Epidermal melanocyte (primary cell): ENCODE measurements at regions not wholly inside any gene's neighbourhood (a gene's known extent, or its start where the extent isn't known, plus 50 kb on each side); places are given as distances from the start of the nearest gene placed in this dataset.

Experiments
- DNase-seq: peaks from one replicate; pipeline ENCODE4 v3.0.0; 2011; ENCODE audit warnings: low spot score; ENCODE audit not compliant: insufficient read length

GRCh38 chr15:31815411-31816155, 214.7 kb upstream of the CHRNA7 start:
- no peak for DNase-seq

- no peak for DNase-seq
Observed at GRCh38 chr15:31822463-31822862, 207.9 kb upstream of the CHRNA7 start.

DNA sequence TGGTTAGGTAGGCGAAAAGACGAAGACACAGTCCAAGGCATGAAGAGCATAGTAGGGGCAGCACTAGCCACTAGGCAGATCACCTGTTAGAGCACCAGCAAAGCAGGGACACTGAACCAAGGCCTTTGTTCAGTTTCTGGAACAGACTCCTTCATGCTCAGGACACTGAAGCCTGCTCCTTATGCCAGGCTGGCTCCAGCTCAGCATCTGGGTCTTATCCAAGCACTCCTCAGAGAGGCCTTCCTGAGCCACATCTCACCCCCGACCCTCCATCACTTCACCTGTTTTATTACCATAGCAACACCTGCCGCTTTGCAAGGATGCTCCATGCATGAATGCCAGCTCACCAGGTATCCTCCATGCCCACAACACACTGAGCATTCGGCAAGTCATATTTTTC, 206.3 kb upstream of the CHRNA7 start:
- DNase-seq, result no peak

DNA sequence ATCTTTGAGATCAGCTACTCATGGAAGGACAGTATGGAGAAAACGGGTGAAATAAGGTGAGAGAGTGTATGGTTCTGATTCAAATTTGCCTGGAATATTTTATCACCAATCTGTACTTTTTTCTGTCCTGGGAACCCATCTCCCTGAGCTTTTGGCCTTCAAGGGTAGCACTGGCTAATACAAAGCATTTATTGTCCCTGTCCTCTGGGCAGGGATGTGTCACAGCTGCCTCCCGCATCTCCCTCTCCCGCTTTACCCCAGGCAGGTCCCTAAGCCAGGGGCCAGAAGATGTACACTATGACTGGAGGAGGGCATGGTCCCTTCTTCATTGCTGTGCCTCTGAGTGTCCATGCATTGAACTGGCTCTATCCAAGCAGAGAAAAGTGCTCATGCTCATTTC, 201.7 kb upstream of the CHRNA7 start:
- no peak for DNase-seq

DNA sequence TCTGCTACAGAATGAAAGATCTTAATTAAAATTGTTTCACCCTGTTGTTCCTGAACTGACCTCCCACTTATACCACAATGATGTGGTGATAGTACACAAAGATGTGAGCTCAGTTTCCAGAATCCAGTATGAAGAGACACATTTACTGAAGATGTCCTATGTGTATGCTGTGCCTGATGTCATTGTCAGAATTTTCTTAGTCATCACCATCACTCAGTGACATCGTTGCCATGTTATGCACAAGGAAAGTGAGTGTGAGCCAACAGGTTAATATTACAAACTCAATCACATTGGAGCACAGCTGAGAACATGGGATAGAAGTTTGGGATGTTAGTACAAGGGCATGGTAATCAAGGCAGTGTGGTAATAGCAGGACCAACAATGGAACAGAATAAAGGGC, 199.7 kb upstream of the CHRNA7 start:
- DNase-seq, result no peak

DNA sequence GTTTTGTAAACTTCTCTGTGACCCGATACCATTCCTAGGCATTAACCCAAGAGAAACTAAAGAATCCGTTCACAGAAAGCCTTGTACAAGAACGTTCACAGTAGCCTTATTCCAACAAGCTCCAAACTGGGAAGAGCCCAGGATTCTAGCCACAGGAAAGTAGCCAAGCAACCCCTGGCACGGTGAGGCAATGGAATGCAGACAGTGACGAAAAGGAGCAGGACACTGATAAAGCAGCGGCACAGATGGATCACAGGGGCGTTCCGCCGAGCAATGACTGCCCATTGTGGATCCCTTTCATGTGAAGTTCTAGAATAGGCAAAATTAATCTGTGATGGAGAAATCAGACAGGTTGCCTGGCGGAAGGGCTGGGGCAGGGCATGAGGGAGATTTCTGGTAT, 198.7 kb upstream of the CHRNA7 start:
- no peak for DNase-seq

DNA sequence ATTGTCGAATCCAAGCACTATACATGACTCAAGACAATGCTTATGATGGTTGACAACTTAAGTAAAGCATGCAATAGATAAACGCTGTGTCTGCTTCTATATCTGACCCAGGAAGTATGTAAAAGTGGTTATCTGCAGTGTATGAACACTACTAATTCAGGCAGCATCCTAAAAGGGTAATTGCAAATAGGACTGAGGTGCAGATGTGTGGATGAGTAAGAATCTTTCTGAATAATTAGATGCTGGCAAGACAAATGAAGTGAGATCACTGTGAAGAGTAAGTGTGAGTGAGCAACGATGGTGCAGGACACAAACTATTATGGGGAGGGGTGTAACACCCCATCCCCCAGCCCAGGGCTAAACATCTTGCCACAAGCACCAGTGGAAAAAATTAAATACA, 195.7 kb upstream of the CHRNA7 start:
- no peak for DNase-seq

GRCh38 chr15:31839388-31839787, 190.9 kb upstream of the CHRNA7 start:
- no peak for DNase-seq

GRCh38 chr15:31840849-31841476, 189.4 kb upstream of the CHRNA7 start:
- DNase-seq, result no peak

DNA sequence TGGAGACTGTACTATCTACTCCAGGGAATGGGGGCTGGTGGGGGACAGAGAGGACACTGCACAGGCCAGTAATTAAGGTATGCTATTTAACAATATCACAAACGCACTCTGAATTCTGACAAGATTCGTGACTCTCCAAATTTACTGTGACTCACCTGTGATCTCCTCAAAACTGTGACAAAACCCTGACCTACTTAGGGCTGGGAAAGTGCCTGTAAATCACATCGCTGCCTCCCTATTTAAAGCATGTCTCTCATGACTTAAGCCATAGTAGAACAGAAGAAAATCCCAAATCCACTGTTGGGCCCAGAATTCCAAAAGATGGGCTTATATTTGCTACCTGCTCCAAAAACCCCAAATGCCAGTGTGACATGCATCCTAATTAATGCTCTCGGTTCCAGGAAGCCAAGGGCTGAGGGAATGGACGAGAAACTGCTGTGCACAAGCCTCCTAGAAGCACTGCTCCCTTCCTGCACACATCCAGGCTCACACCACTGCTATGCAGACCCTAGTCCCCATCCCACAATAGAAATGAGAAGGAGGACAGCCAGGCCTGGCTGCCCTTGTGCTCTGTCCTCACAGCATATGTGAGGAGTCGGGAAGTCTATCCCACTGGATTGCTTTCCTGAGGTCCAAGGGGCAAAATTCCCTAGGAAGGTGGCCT, 187.7 kb upstream of the CHRNA7 start:
- DNase-seq, result no peak

DNA sequence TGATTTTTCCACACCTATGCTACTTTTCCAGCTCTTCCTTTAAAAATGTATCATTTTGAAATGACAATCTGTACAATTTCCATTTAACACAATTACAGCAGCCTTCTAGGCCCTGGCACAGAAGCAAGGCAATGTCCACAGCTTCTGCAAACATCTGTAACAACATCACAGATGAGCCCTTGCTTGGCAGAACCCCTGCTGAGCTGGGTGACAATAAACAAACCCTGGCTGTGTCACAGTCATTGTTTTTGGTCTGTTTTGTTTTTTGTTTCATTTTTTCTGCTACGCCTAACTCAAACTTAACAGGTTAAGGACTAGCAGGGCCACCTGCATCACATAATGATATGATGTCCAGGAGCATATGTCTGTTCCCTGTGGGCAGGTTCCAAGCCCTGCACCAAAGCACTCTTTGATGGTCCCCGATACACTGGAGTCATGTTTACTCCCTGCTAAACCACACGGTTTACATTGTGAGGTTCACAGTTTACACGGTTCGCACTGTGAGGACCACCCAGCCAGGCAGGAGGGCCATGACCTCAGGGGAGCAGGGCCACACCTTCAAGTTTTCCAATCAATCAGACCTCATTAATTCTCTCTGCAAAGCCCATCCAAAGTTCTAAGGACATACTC, 186.8 kb upstream of the CHRNA7 start:
- DNase-seq, result no peak

- DNase-seq, result no peak
Observed at GRCh38 chr15:31845791-31846190, 184.5 kb upstream of the CHRNA7 start.

GRCh38 chr15:31847961-31848360, 182.4 kb upstream of the CHRNA7 start:
- DNase-seq, result no peak

- DNase-seq, result no peak
Observed at GRCh38 chr15:31848621-31849020, 181.7 kb upstream of the CHRNA7 start.

- DNase-seq, result no peak
Observed at GRCh38 chr15:31852933-31853799, 177.1 kb upstream of the CHRNA7 start.

DNA sequence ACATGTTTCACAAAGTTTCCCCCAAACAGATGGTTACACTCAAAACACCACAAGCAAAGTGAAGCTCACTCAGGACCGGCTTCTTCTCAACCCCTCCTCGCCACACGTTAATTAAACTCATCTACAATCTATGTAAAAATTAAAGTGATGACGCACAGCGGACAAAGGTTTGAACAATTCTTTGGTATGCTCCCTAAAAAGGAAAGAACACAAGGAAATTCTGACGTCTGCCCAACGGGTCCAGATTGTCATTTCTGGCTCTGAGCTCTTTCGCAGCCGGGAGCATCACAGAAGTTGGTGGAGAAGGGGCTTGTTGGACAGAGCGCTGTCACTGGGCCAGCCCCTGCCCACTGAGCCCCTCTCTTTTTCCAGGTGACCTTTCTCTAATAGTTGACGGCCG, 173.7 kb upstream of the CHRNA7 start:
- DNase-seq, result no peak

GRCh38 chr15:31857194-31857593, 173.1 kb upstream of the CHRNA7 start:
- no peak for DNase-seq

GRCh38 chr15:31858026-31858425, 172.3 kb upstream of the CHRNA7 start:
- no peak for DNase-seq

DNA sequence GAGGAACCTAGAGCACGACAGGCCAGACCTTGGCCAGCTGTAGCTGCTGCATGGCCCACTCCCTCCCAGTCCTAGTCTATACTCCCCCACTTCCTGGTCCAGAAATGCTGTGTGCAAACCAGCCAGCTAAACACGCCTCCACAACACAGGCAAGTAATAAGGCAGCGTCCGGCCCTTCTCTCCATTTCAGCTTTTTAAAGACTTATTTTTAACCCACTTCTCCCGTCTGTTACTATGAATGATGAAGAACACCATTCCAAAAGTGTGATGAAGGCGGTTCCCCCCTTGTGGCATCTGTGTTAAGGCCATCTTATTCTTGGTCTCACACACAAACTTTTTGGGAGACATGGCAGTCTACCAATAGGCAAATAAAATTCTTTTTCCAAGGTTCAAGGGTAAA, 164.1 kb upstream of the CHRNA7 start:
- no peak for DNase-seq

- DNase-seq, result no peak
Observed at GRCh38 chr15:31867536-31868442, 162.5 kb upstream of the CHRNA7 start.
